ENCODE measurements at regions not wholly inside any gene's neighbourhood (a gene's known extent, or its start where the extent isn't known, plus 50 kb on each side); places are given as distances from the start of the nearest gene placed in this dataset.

DNA sequence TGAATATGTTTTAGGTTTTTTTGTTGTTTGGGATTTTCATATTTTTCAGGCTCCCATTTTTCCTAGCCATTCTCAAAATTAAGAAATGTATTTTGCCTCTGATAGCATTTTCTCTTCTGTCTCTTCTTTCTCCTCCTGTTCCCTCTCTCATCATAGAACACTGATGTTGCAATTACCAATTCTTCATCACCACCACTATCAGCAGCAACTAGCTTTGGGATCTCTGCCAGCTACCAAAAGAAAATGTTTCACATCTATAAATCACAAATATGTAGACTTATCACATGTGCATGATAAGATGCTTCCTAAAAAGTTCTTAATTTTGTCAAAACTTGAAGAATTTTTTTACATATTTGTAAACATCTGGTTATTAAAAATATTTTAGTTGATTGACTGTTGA is 887.1 kb downstream of the MAT2B start:
- Histone ChIP-seq H3K4me2 (ENCODE audit: control insufficient read depth, extremely low read depth, insufficient read depth, low read depth, low read length) (no peak overlapping the region), H3K4me3 (ENCODE audit: control insufficient read depth in 2 of 3, extremely low read depth in 1 of 3, insufficient read depth in 2 of 3, low read depth in 1 of 3, low read length in 3 of 3) (no peak overlapping the region), H3K36me3 (ENCODE audit: control insufficient read depth in 2 of 2, extremely low read depth in 1 of 2, insufficient read depth in 2 of 2, low read length in 2 of 2) (no peaks in the 10 kb centered on the region), H3K9me3 (ENCODE audit: control insufficient read depth, low read depth, low read length) (no peaks in the 10 kb centered on the region), H3K79me2 (ENCODE audit: control insufficient read depth, insufficient read depth, low read length) (no peaks in the 10 kb centered on the region), H3K27me3 (ENCODE audit: control insufficient read depth, extremely low read depth, insufficient read depth, low read length) (no peaks in the 10 kb centered on the region), H3K9me1 (ENCODE audit: control insufficient read depth, extremely low read depth, insufficient read depth, low read length) (no peaks in the 10 kb centered on the region), H3K4me1 (ENCODE audit: control insufficient read depth, extremely low read depth, insufficient read depth, low read length) (no peaks in the 10 kb centered on the region), H4K20me1 (ENCODE audit: control insufficient read depth, extremely low read depth, insufficient read depth, low read length) (no peaks in the 10 kb centered on the region), H3K9ac (ENCODE audit: control insufficient read depth, extremely low read depth, insufficient read depth, low read length) (no peak overlapping the region), H3K27ac (ENCODE audit: control insufficient read depth, insufficient read depth, low read length) (no peak overlapping the region), H2AFZ (ENCODE audit: control insufficient read depth, low read length) (no peak overlapping the region)
- DNase-seq (ENCODE audit: low read depth, low spot score) (no peak), FAIRE-seq (no peak)
- TF ChIP-seq CTCF (optimal IDR thresholded peaks at IDR 0.05 in 1 of 3, IDR thresholded peaks at IDR 0.05 in 1 of 3, conservative IDR thresholded peaks at IDR 0.05 in 1 of 3; ENCODE audit: extremely low read depth in 1 of 3, insufficient read depth in 2 of 3, low read length in 3 of 3), result no peak
- TF ChIP-seq EZH2 (IDR thresholded peaks at IDR 0.05; ENCODE audit: low read length), result no peak
- dilution Hi-C loops (cut with MboI; ENCODE audit: extremely low pct_ligation_motif_present, low sequenced_read_pairs), result no loop called here

DNA sequence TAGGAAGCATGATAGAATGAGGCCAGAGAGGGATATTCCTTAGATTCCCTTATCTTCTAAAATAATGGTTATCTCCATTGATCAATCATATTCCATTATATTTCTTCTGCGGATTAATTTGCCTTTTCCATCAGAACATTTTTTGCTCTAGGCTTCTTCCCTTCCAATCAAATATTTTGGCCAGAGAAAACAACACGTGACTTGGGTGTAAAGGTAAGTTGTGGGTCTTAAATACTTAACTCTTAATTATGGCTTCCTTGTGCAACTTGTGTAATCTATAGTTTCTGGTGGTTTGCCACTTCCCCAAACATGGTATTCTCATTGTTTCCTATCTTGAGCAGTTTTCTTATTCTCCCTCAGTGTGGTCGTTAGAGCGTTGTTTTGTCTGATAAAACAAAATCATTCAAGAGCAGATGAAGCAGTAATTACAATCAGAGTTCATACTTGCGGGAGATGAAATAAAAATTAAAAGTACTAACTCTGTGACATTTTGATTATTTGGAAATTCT is 889.3 kb downstream of the MAT2B start:
- no peak for DNase-seq (ENCODE audit: low read depth, low spot score)
- no peaks in the 10 kb centered on the region for H3K9me1 ChIP-seq (ENCODE audit: control insufficient read depth, extremely low read depth, insufficient read depth, low read length)
- TF ChIP-seq EZH2 (IDR thresholded peaks at IDR 0.05; ENCODE audit: low read length) (no peak), CTCF (optimal IDR thresholded peaks at IDR 0.05 in 1 of 3, IDR thresholded peaks at IDR 0.05 in 1 of 3, conservative IDR thresholded peaks at IDR 0.05 in 1 of 3; ENCODE audit: extremely low read depth in 1 of 3, insufficient read depth in 2 of 3, low read length in 3 of 3) (no peak)
- H3K4me3 ChIP-seq (ENCODE audit: control insufficient read depth in 2 of 3, extremely low read depth in 1 of 3, insufficient read depth in 2 of 3, low read depth in 1 of 3, low read length in 3 of 3), result no peak overlapping the region
- H3K9ac ChIP-seq (ENCODE audit: control insufficient read depth, extremely low read depth, insufficient read depth, low read length), result no peak overlapping the region
- FAIRE-seq, result no peak
- H4K20me1 ChIP-seq (ENCODE audit: control insufficient read depth, extremely low read depth, insufficient read depth, low read length), result no peaks in the 10 kb centered on the region
- no peaks in the 10 kb centered on the region for H3K9me3 ChIP-seq (ENCODE audit: control insufficient read depth, low read depth, low read length)
- H2AFZ ChIP-seq (ENCODE audit: control insufficient read depth, low read length), result no peak overlapping the region
- H3K36me3 ChIP-seq (ENCODE audit: control insufficient read depth in 2 of 2, extremely low read depth in 1 of 2, insufficient read depth in 2 of 2, low read length in 2 of 2), result no peaks in the 10 kb centered on the region
- no peak overlapping the region for H3K4me2 ChIP-seq (ENCODE audit: control insufficient read depth, extremely low read depth, insufficient read depth, low read depth, low read length)
- dilution Hi-C loops (cut with MboI; ENCODE audit: extremely low pct_ligation_motif_present, low sequenced_read_pairs), result no loop called here
- no peaks in the 10 kb centered on the region for H3K79me2 ChIP-seq (ENCODE audit: control insufficient read depth, insufficient read depth, low read length)
- H3K4me1 ChIP-seq (ENCODE audit: control insufficient read depth, extremely low read depth, insufficient read depth, low read length), result no peaks in the 10 kb centered on the region
- H3K27ac ChIP-seq (ENCODE audit: control insufficient read depth, insufficient read depth, low read length), result no peak overlapping the region
- H3K27me3 ChIP-seq (ENCODE audit: control insufficient read depth, extremely low read depth, insufficient read depth, low read length), result no peaks in the 10 kb centered on the region

All from keratinocyte (primary cell).